GM19438 (cell line): ENCODE measurements at regions not wholly inside any gene's neighbourhood (a gene's known extent, or its start where the extent isn't known, plus 50 kb on each side); places are given as distances from the start of the nearest gene placed in this dataset.

Experiments used
- ATAC-seq: cut with Tn5 transposase; IDR thresholded peaks from one replicate; pipeline ENCODE4 v1.9.1; 2021; ENCODE audit warnings: low read depth; ENCODE audit not compliant: unreplicated experiment

DNA sequence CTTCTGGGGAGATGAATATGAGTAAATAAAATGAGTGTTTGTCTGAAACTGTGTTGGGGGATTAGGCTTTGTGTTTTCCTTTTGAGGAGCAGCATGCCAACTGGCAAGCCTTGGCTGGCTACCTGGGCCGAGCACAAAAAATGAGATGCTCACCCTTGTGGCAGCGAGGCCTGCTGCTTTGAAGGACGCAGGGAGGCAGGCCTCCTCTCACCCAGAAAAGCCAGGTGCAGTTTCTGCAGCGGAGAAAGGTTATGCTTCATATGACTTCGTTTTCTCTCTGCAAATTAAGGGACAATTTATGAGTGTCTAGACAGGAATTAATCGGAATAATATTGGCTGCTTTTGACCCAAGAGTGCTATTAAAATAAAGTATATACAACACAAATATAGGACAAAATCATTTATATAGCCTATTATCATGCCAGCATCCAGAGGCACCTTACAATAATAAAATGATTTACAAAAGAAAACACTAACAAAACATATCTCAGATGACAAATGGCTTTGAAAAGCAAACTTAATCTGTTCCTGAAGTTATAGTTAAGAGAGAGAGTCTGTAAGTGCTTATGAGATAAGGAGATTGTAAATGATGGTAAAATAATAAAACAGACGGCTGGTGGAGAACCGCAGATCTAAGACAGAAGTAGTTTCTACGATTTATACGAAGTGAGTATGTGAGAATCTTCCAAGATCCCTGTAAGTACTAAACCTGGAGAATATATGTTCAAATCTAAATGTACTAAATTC is 682.8 kb upstream of the NR2F2 start:
- ATAC-seq: no peak

GRCh38 chr15:95653361-95653805 is 677.1 kb upstream of the NR2F2 start:
- no peak for ATAC-seq

DNA sequence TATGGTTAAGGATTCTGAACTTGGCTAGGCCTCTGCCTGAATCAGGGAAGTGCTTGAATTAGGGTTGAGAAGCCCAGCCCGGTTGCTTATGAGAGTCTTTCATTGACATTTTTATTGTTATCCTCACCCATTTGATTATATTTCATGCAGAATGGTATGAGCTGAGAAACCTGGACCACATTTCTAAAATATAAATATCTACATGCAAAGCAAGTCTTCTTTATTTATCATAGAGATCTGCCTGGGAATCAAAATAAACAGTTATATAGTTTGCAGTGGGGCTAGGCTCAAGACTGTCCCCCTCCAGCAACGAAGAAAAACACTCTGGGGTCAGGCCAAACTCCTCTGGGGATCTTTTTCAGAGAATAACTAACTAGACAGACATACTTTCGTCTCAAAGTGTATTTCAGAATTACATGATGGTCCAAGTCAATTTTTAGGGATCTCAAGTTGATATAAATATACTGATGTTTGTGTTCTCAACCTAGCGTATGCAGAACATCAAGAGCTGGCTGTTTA is 675.4 kb upstream of the NR2F2 start:
- no peak for ATAC-seq

DNA sequence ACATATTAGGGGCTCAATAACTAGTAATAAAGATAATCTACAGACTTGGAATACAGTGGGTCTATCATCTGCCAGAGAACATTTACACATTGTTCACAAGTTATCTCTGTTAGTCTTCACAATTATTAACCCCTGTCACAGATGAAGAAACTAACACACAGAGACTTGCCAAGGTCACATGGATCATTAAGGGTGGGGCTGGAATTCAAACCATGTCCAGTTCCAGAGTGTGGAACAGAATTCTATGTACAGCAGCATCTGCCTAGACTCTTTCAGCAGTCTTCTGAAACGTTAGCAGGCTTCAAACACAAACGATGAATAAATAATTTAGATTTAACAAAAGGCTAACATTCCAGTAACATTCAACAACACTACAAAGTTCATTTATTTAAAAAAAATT is 673.9 kb upstream of the NR2F2 start:
- ATAC-seq: no peak

DNA sequence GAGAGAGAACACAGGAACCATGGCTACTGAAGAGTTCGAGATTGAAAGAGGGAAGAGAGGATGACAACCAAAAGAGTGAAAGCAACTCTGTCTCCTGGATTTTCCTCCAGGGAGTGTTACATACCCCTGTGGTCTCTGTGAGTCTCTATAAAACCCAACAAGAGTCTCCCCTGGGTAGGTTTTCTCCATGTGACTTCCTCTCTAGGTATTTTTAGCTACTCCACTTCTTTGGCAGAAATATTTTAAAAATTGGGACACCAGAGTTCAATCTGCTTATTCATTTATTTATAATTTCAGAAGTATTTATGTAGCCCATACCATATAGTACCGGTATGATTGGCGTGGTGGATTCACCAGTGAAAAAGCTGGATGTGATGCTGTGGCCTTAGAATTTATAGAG is 671.7 kb upstream of the NR2F2 start:
- ATAC-seq: no peak

DNA sequence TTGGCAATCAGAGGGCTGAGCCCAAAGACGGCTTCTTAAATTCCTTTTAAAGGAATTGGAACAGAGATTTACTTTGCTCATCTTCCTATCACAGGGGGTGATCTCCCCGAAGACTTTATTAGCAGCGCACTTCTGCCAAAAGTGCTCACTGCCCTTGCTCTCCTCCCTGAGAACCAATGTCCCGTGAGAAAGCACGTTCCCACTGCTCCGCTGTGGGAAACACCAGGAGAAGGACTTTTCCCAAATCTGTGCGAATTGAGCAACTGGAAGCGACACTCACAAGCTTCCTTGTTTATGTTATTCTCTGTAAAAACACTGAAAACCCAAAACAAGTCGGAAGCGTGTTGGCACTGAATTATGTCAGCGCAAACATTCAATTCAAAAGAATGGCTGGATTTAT is 670.8 kb upstream of the NR2F2 start:
- ATAC-seq: no peak

GRCh38 chr15:95662638-95663037 is 667.9 kb upstream of the NR2F2 start:
- ATAC-seq: no peak

GRCh38 chr15:95663156-95664100 is 667.1 kb upstream of the NR2F2 start:
- ATAC-seq: no peak

DNA sequence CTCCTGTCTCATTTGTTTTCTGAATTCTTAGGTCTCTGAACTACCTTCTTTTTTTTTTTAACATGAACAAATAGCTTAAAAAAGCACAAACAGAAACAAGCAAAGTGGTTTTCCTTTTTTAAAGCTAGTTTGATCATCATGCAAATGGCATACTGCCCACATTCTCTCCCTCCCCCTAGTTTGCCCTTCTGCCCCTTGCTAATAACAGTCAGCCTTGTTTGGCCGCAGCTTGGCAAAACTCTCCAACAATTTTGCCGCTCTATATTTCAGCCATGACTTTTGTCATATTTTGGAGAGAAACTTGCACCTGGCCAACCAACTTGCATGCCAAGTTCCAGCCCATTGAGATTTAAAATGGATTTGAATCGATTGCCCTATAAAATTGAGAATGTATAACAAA is 666.0 kb upstream of the NR2F2 start:
- no peak for ATAC-seq

DNA sequence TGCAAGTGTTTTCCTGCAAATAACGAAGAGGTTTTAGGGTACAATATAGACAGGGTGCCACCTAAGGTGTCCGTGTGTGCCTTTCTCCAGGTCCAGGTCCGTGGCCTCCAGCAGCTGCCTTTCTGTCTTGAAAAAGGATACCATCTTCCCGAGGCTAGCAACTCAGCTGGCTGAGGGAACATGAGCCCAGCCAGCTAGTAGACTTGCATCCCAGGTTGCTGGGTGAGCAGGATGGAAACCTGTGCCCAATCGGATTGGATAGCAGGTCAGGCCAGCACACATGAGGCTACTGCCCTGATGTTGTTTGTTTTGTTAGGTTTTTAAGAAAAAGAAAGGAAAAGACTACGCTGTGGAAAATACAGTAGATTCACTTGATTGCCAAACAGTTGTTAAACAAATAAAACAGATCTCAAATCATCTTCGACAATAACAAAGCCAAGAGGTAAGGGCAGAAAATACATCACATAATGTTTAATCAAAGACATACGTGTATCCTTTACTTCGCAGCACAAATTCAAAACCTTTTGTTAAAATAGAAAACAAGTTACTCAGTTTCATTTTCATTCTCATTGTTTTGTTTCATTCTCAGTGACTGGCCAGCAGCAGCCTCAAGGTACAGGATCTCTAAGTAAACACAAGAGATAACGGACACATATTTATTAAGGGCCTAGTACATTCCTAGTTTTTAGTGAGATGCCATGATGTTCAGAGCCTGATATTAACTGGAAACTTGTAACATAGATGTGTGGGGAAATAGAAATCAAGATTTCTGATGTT is 661.2 kb upstream of the NR2F2 start:
- no peak for ATAC-seq

DNA sequence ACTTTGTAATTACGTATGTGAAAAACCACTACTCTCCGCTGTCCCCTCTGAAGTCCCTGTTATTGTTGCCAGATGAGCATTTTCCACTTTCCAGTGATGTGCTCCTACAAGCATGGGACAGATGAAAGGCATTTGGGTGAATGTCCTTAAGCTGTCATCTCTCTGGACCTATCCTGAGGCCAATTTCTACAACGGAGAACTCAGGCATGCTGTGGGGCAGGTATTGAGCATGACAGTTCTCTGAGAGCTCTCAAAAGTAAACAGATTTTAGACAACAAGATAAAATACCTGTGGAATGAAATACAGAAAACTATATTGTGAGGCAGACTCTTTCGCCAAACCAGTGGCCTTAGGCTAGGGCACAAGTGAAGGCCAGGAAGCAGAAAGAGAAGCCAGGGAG is 656.5 kb upstream of the NR2F2 start:
- no peak for ATAC-seq

- ATAC-seq: no peak
Measured at GRCh38 chr15:95676500-95676899, 654.0 kb upstream of the NR2F2 start.

GRCh38 chr15:95679847-95680582 is 650.5 kb upstream of the NR2F2 start:
- no peak for ATAC-seq

DNA sequence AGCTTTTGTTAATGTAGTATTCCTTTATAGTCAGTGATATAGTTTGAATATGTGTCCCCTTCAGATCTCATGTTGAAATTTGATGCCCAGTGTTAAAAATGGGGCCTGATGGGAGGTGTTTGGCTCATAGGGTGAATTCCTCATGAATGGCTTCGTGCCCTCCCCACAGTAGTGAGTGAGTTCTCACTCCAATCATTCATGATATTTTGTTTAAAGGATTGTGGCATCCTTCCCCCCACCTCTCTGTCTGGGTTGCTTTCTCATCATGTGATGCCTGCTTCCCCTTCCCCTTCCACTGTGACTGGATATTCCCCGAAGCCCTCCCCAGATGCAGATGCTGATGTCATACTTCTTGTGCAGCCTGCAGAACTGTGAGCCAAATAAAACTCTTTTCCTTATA is 649.8 kb upstream of the NR2F2 start:
- ATAC-seq: no peak

- ATAC-seq: no peak
Measured at GRCh38 chr15:95681836-95682544, 648.5 kb upstream of the NR2F2 start.

DNA sequence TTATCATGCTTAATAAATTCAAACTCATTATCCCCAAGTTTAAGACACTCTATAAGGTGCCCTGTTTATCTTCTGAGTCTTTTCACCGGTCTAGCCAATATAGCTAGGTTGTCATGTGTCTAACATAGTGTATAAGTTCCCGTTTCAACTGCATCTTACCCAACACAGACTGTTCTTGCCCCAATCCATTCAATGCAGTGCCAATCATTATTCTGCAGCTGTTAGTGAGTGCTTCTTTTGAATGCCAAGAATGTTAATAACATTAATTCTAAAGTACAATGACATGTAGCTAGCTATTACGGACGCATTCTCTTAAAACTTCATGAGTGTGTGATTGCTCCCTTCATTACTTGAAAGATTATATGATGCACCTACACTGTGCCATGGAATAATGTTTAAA is 646.4 kb upstream of the NR2F2 start:
- ATAC-seq: no peak

DNA sequence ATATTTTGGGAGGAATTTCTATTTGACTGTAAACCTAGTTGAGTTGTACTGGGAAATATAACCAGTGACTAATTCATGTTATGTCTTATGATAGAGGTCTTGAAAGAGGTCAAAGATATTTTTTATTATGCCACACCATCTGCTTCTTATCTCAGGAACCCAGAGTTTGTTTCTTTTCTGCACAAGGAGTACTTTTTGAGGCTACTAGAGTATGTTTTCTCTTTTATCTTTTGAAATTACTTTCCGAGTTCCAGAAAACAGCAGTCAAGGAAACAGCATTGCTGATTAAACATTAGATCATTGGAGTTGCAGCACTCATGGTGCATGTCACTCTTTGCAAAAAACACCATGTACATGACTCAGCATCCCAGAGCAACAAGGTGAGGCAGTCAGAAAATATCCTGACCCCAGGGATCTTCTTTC is 645.8 kb upstream of the NR2F2 start:
- ATAC-seq: no peak

- ATAC-seq: no peak
Measured at GRCh38 chr15:95687061-95687460, 643.4 kb upstream of the NR2F2 start.

DNA sequence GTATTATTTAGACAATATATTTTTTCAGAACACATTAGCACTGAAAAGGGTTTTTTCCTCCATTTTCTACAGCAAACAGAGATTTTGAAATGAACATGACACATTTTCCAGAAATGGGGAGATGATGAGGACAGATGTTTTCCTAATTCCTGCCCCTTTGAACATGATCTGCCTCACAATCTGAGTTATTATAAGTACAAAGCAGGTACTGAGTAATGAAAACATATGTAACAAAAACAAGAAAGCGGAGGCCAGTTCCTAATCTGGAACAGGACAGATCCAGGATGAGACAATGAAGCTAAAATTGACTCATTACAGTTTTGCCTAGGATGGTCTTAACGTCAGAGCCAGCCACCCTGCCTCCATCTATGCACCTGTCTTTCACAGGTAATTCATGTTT is 642.8 kb upstream of the NR2F2 start:
- ATAC-seq: no peak
